Liver (tissue), 3 donors: ENCODE measurements at regions not wholly inside any gene's neighbourhood (a gene's known extent, or its start where the extent isn't known, plus 50 kb on each side); places are given as distances from the start of the nearest gene placed in this dataset.

Source experiments
- CTCF ChIP-seq: fragments of 150-350 bp; IDR thresholded peaks from 2 replicates; pipeline ENCODE4 v1.5.1; 2017; ENCODE audit warnings: improper control_type of control experiment, low read depth, low read length; ENCODE audit not compliant: missing input control
- EGR1 ChIP-seq, 2 donors: IDR thresholded peaks; 2 replicates each; pipeline ENCODE4 v1.6.1; 2016 to 2018; ENCODE audit warnings: antibody characterized with exemption in 2 of 2, low read depth in 2 of 2
- JUND ChIP-seq, 2 donors: IDR thresholded peaks; 2 replicates each; pipeline ENCODE4 v1.6.1; 2016; ENCODE audit warnings: antibody characterized with exemption in 2 of 2
- NR2F2 ChIP-seq: IDR thresholded peaks from 2 replicates; pipeline ENCODE4 v1.6.1; 2016; ENCODE audit warnings: antibody characterized with exemption
- RAD21 ChIP-seq, 2 donors: IDR thresholded peaks; 2 replicates each; pipeline ENCODE4 v1.6.1; 2016; ENCODE audit warnings: antibody characterized with exemption in 2 of 2, mild to moderate bottlenecking in 2 of 2
- RXRA ChIP-seq, 2 donors: IDR thresholded peaks; 2 replicates each; pipeline ENCODE4 v1.6.1; 2017 to 2018; ENCODE audit warnings: antibody characterized with exemption in 2 of 2, mild to moderate bottlenecking in 1 of 2
- SP1 ChIP-seq: IDR thresholded peaks from 2 replicates; pipeline ENCODE4 v1.6.1; 2018; ENCODE audit warnings: antibody characterized with exemption, mild to moderate bottlenecking
- TAF1 ChIP-seq: conservative IDR thresholded peaks from 2 replicates; pipeline ENCODE4 v1.6.1; 2016; ENCODE audit warnings: antibody characterized with exemption, mild to moderate bottlenecking
- YY1 ChIP-seq: IDR thresholded peaks from 2 replicates; pipeline ENCODE4 v1.6.1; 2016; ENCODE audit warnings: antibody characterized with exemption, mild to moderate bottlenecking
- TF ChIP-seq, protein P1 (sequence below): IDR thresholded peaks from 2 replicates; pipeline ENCODE4 v1.6.1; 2016; ENCODE audit warnings: antibody characterized with exemption
- TF ChIP-seq, protein P2 (sequence below): IDR thresholded peaks from 2 replicates; pipeline ENCODE4 v1.6.1; 2016; ENCODE audit warnings: antibody characterized with exemption, mild to moderate bottlenecking
- TF ChIP-seq, protein P3 (sequence below): IDR thresholded peaks from 2 replicates; pipeline ENCODE4 v1.6.1; 2016; ENCODE audit warnings: antibody characterized with exemption
- TF ChIP-seq, protein P4 (sequence below): IDR thresholded peaks from 2 replicates; pipeline ENCODE4 v1.6.1; 2016; ENCODE audit warnings: antibody characterized with exemption
- donor health status: healthy.
- donor health status: healthy.

- TF ChIP-seq CTCF (no peak), SP1 (no peak), YY1 (no peak), RAD21 (IDR thresholded peaks at IDR 0.05) (no peak), RXRA (IDR thresholded peaks at IDR 0.05) (no peak), EGR1 (IDR thresholded peaks at IDR 0.05; ENCODE audit: low read depth in 2 of 2) (no peak), JUND (IDR thresholded peaks at IDR 0.05) (no peak), NR2F2 (no peak), TAF1 (no peak)
- TF ChIP-seq, protein P1, sequence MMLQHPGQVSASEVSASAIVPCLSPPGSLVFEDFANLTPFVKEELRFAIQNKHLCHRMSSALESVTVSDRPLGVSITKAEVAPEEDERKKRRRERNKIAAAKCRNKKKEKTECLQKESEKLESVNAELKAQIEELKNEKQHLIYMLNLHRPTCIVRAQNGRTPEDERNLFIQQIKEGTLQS: no peak
- TF ChIP-seq, protein P2, sequence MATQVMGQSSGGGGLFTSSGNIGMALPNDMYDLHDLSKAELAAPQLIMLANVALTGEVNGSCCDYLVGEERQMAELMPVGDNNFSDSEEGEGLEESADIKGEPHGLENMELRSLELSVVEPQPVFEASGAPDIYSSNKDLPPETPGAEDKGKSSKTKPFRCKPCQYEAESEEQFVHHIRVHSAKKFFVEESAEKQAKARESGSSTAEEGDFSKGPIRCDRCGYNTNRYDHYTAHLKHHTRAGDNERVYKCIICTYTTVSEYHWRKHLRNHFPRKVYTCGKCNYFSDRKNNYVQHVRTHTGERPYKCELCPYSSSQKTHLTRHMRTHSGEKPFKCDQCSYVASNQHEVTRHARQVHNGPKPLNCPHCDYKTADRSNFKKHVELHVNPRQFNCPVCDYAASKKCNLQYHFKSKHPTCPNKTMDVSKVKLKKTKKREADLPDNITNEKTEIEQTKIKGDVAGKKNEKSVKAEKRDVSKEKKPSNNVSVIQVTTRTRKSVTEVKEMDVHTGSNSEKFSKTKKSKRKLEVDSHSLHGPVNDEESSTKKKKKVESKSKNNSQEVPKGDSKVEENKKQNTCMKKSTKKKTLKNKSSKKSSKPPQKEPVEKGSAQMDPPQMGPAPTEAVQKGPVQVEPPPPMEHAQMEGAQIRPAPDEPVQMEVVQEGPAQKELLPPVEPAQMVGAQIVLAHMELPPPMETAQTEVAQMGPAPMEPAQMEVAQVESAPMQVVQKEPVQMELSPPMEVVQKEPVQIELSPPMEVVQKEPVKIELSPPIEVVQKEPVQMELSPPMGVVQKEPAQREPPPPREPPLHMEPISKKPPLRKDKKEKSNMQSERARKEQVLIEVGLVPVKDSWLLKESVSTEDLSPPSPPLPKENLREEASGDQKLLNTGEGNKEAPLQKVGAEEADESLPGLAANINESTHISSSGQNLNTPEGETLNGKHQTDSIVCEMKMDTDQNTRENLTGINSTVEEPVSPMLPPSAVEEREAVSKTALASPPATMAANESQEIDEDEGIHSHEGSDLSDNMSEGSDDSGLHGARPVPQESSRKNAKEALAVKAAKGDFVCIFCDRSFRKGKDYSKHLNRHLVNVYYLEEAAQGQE: no peak
- TF ChIP-seq, protein P3, sequence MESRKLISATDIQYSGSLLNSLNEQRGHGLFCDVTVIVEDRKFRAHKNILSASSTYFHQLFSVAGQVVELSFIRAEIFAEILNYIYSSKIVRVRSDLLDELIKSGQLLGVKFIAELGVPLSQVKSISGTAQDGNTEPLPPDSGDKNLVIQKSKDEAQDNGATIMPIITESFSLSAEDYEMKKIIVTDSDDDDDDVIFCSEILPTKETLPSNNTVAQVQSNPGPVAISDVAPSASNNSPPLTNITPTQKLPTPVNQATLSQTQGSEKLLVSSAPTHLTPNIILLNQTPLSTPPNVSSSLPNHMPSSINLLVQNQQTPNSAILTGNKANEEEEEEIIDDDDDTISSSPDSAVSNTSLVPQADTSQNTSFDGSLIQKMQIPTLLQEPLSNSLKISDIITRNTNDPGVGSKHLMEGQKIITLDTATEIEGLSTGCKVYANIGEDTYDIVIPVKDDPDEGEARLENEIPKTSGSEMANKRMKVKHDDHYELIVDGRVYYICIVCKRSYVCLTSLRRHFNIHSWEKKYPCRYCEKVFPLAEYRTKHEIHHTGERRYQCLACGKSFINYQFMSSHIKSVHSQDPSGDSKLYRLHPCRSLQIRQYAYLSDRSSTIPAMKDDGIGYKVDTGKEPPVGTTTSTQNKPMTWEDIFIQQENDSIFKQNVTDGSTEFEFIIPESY: no peak
- TF ChIP-seq, protein P4, sequence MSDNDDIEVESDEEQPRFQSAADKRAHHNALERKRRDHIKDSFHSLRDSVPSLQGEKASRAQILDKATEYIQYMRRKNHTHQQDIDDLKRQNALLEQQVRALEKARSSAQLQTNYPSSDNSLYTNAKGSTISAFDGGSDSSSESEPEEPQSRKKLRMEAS: no peak
Observed at GRCh38 chr14:98244966-98245569, 1026.9 kb downstream of the BCL11B start.
